GM10266 (cell line): ENCODE measurements at regions not wholly inside any gene's neighbourhood (a gene's known extent, or its start where the extent isn't known, plus 50 kb on each side); places are given as distances from the start of the nearest gene placed in this dataset.
A peak's percentile ranks its signal among the peaks of the same experiment; 100 is the strongest.

Experiments
- DNase-seq: peaks from one replicate; pipeline ENCODE4 v3.0.0; 2012; ENCODE audit errors: extremely low spot score
- TF ChIP-seq, protein P1 (sequence below): IDR thresholded peaks from 2 replicates; pipeline ENCODE4 v1.5.1; 2012; ENCODE audit warnings: mild to moderate bottlenecking, low read depth; ENCODE audit not compliant: control insufficient read depth, insufficient read depth; ENCODE audit errors: missing control alignments

DNA sequence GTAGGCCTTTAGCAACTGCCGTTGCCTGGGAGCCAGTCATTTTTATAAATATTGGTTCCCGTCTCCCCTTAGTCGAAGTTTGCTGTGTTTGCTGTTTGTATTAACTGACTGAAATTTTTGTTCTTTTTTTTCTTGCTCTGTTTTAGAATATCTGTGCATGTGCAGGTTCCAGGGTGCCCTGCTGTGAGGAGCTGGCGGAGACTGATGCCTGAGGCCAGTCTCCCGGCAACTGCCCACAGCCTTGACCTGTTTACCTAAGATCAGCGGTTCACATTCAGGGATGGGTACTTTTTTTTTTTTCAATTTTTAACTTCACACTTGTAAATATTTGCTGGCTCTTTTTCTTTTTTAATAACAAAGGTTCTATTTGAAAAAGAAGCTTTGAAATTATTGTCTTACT lies 262.6 kb upstream of the ADAMTS16 start:
- DNase-seq, result no peak

DNA sequence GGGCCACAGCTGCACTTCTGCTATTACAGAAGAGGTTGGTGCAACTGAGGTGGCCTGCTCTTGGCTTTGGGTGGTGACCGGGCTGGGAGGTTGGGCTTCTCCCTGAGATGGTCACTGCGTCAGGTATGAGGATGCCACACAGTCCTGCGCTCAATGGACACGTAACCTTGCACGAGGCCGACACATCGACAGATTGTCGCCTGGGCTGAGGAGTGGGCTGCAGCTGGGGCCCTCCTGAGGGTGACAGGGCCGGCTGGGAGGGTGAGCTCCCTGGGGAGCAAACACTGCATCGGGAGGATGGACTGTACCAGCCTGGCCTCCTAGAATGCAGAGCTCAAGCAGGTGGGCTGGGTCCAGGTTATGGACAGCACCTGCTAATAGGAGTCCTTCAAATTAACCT lies 261.1 kb upstream of the ADAMTS16 start:
- DNase-seq, result no peak
- TF ChIP-seq, protein P1, sequence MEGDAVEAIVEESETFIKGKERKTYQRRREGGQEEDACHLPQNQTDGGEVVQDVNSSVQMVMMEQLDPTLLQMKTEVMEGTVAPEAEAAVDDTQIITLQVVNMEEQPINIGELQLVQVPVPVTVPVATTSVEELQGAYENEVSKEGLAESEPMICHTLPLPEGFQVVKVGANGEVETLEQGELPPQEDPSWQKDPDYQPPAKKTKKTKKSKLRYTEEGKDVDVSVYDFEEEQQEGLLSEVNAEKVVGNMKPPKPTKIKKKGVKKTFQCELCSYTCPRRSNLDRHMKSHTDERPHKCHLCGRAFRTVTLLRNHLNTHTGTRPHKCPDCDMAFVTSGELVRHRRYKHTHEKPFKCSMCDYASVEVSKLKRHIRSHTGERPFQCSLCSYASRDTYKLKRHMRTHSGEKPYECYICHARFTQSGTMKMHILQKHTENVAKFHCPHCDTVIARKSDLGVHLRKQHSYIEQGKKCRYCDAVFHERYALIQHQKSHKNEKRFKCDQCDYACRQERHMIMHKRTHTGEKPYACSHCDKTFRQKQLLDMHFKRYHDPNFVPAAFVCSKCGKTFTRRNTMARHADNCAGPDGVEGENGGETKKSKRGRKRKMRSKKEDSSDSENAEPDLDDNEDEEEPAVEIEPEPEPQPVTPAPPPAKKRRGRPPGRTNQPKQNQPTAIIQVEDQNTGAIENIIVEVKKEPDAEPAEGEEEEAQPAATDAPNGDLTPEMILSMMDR, result no peak

More for the DNA sequence above, 262.6 kb upstream of the ADAMTS16 start:
- TF ChIP-seq, protein P1, result no peak

DNA sequence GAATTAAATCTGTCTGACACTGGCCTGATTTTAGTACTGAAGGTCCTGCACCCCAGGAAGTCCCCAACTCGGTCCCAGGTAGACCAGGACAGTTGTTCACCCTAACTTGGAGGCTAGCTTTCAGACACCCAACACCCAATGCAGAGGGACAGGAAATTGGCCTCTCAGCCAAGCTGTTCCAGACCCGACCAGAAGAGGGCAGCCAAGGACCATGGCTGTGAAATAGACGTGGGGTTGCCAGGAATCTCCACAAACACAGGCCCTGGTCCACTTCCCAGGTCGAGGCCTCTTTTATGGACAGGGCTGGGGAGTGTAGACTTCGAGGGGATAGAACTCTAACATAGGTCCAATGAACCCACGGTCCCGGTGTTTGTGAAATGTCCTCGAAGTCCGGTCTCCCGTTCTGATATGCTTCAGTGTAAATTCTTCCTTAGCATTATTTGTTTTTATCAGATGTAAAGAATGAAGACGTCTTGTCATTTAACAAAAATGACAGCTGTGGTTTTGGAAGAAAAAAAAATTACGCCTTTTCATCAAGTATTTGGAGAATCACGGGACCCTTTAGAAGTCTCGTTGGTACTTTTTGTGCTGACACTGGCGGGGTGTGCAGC lies 260.3 kb upstream of the ADAMTS16 start:
- TF ChIP-seq, protein P1, result peak; percentile 95

DNA sequence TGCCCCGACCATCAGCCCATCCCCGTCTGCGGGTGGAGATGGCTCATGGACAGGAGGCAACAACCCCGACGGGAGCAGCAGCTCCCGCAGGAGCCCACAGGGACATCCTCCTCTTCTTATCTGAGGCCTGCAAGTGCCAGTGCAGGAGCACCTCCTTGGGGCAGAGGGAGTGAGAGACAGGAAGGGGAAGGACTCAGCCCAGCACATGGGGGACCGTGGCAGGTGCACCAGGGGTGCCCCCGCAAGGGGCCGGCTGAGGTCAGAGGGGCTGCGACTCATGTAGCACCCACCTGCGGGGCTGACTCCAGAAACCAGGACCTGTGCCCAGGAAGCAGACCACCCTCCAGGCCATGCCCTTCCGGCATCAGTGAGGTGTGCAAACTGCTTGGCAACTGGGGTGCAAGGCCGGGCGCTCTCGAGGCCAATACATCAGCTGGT lies 259.8 kb upstream of the ADAMTS16 start:
- TF ChIP-seq, protein P1, result no peak
- DNase-seq, result no peak

More for the DNA sequence above, 260.3 kb upstream of the ADAMTS16 start:
- DNase-seq, result peak; percentile 71

DNA sequence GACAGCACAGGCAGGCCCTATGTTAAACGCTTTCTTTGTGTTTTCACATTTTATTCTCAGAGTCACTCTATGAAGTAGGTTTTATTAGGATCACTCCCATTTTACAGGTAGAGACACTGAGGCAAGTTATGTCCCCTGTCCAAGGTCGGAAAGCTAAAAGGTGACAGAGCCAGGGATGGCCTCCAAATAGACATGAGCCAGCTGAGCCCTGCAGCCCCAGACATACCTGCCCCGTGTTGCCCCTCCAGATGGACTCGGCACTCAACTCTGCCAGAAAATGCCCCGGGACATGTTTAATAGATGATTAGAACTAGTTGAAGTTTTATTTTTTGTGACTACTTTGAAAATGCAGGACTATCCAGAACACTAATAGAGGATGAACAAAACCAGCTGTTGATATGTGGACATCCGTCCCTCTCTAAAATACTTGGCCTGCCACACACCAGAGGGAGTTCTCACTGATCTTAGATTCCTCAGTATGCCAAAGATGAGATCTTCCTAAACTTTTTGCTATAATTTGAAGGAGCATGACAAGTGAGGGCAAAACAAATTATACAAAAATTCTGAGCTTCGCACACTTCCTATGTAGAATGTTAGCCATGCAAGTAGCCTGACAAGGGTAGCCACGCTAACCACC lies 258.6 kb upstream of the ADAMTS16 start:
- TF ChIP-seq, protein P1, result no peak
- no peak for DNase-seq

DNA sequence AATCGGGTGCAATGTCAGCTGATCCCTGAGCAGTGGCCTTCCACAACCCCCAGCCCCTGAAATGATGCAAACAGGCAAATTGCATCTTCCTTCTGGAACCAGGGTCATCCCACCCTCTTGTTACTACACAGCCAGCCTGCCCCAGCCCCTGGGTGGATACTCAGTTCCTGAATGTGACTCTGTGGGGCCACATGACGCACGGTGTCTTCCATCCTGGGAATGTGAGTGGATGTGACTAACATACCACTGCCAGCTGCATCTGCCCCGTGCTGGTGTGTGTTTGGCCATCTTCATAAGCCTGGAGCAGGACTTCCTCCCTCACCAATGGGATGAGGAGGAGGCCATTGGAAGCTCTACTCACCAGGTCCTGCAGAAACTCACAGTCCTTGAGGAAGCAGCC lies 257.9 kb upstream of the ADAMTS16 start:
- TF ChIP-seq, protein P1, result no peak
- DNase-seq, result no peak

DNA sequence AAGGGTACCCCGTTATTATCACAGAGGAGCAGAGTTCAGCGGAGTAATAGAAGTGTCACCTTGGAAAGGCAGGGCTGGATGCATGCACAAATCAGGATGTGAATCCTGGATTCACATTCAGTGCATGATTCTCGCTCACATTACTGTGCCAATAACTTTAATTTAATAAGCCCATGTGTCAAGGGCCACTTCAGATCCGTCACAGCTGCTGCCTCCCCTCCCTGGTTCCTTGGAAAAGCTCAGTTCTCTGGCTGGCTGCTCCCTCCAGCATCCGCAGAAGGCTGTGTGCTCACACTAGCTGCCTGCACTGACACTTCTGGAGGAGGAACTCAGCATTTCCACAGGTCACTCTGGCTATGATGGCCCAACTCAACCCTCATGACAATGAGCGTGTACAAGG lies 256.8 kb upstream of the ADAMTS16 start:
- TF ChIP-seq, protein P1, result no peak
- DNase-seq, result no peak
